ENCODE measurements at regions not wholly inside any gene's neighbourhood (a gene's known extent, or its start where the extent isn't known, plus 50 kb on each side); places are given as distances from the start of the nearest gene placed in this dataset.

- TF ChIP-seq JUN (CRISPR knock-in tag; IDR thresholded peaks at IDR 0.05): no peak
- TF ChIP-seq CTCF (IDR thresholded peaks at IDR 0.05): no peak
- no peak for TF ChIP-seq ZNF423 (CRISPR knock-in tag; IDR thresholded peaks at IDR 0.05)
- no peak for TF ChIP-seq MLX (CRISPR knock-in tag; IDR thresholded peaks at IDR 0.05)
- no peak for TF ChIP-seq ESRRA (CRISPR knock-in tag; IDR thresholded peaks at IDR 0.05; ENCODE audit: borderline replicate concordance)
- no peak for TF ChIP-seq USF2 (CRISPR knock-in tag; IDR thresholded peaks at IDR 0.05)
- TF ChIP-seq ELF4 (CRISPR knock-in tag; IDR thresholded peaks at IDR 0.05; ENCODE audit: low read depth): no peak
Measured at GRCh38 chr9:18256568-18256967, 217.4 kb upstream of the ADAMTSL1 start.

All from WTC11 (cell line).